ENCODE measurements at regions not wholly inside any gene's neighbourhood (a gene's known extent, or its start where the extent isn't known, plus 50 kb on each side); places are given as distances from the start of the nearest gene placed in this dataset.

GRCh38 chr22:47395481-47395880 lies 633.0 kb downstream of the TBC1D22A start (continued):
- TF ChIP-seq, protein P1, sequence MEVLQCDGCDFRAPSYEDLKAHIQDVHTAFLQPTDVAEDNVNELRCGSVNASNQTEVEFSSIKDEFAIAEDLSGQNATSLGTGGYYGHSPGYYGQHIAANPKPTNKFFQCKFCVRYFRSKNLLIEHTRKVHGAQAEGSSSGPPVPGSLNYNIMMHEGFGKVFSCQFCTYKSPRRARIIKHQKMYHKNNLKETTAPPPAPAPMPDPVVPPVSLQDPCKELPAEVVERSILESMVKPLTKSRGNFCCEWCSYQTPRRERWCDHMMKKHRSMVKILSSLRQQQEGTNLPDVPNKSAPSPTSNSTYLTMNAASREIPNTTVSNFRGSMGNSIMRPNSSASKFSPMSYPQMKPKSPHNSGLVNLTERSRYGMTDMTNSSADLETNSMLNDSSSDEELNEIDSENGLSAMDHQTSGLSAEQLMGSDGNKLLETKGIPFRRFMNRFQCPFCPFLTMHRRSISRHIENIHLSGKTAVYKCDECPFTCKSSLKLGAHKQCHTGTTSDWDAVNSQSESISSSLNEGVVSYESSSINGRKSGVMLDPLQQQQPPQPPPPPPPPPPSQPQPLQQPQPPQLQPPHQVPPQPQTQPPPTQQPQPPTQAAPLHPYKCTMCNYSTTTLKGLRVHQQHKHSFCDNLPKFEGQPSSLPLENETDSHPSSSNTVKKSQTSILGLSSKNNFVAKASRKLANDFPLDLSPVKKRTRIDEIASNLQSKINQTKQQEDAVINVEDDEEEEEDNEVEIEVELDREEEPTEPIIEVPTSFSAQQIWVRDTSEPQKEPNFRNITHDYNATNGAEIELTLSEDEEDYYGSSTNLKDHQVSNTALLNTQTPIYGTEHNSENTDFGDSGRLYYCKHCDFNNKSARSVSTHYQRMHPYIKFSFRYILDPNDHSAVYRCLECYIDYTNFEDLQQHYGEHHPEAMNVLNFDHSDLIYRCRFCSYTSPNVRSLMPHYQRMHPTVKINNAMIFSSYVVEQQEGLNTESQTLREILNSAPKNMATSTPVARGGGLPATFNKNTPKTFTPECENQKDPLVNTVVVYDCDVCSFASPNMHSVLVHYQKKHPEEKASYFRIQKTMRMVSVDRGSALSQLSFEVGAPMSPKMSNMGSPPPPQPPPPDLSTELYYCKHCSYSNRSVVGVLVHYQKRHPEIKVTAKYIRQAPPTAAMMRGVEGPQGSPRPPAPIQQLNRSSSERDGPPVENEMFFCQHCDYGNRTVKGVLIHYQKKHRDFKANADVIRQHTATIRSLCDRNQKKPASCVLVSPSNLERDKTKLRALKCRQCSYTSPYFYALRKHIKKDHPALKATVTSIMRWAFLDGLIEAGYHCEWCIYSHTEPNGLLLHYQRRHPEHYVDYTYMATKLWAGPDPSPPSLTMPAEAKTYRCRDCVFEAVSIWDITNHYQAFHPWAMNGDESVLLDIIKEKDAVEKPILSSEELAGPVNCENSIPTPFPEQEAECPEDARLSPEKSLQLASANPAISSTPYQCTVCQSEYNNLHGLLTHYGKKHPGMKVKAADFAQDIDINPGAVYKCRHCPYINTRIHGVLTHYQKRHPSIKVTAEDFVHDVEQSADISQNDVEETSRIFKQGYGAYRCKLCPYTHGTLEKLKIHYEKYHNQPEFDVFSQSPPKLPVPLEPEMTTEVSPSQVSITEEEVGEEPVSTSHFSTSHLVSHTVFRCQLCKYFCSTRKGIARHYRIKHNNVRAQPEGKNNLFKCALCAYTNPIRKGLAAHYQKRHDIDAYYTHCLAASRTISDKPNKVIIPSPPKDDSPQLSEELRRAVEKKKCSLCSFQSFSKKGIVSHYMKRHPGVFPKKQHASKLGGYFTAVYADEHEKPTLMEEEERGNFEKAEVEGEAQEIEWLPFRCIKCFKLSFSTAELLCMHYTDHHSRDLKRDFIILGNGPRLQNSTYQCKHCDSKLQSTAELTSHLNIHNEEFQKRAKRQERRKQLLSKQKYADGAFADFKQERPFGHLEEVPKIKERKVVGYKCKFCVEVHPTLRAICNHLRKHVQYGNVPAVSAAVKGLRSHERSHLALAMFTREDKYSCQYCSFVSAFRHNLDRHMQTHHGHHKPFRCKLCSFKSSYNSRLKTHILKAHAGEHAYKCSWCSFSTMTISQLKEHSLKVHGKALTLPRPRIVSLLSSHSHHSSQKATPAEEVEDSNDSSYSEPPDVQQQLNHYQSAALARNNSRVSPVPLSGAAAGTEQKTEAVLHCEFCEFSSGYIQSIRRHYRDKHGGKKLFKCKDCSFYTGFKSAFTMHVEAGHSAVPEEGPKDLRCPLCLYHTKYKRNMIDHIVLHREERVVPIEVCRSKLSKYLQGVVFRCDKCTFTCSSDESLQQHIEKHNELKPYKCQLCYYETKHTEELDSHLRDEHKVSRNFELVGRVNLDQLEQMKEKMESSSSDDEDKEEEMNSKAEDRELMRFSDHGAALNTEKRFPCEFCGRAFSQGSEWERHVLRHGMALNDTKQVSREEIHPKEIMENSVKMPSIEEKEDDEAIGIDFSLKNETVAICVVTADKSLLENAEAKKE (CRISPR knock-in tag; IDR thresholded peaks at IDR 0.05) = no peak
- TF ChIP-seq ZNF331 (CRISPR knock-in tag; IDR thresholded peaks at IDR 0.05; ENCODE audit: low read depth) = no peak

GRCh38 chr22:47394504-47395440 lies 632.3 kb downstream of the TBC1D22A start:
- H3K27me3 ChIP-seq (ENCODE audit: insufficient read depth) = no peaks in the 10 kb centered on the region
- no peak for ATAC-seq
- H3K36me3 ChIP-seq (ENCODE audit: insufficient read depth) = no peaks in the 10 kb centered on the region
- H4K20me1 ChIP-seq (replicated peaks; ENCODE audit: insufficient read depth) = no peaks in the 10 kb centered on the region
- no peaks in the 10 kb centered on the region for H3K79me2 ChIP-seq (replicated peaks; ENCODE audit: insufficient read depth)
- H3K4me1 Mint-ChIP-seq = no peaks in the 10 kb centered on the region
- no peaks in the 10 kb centered on the region for H3F3A ChIP-seq (replicated peaks; ENCODE audit: low read depth)
- no peaks in the 10 kb centered on the region for H3K9me2 ChIP-seq (ENCODE audit: insufficient read depth)
- H3K27me3 Mint-ChIP-seq (ENCODE audit: insufficient read depth, low read depth, poor library complexity) = peaks cover 19% of the 10 kb centered on the region
- no peak for DNase-seq (ENCODE audit: low spot score)
- H3K4me2 ChIP-seq = no peak overlapping the region
- peaks cover 41% of the 10 kb centered on the region for H3K36me3 Mint-ChIP-seq (ENCODE audit: low read depth)
- H3K4me3 Mint-ChIP-seq = no peak overlapping the region
- no peak overlapping the region for H3K27ac ChIP-seq (ENCODE audit: low read depth)
- peaks cover 19% of the 10 kb centered on the region for H3K9me3 Mint-ChIP-seq
- TF ChIP-seq STAT1 (IDR thresholded peaks at IDR 0.05; ENCODE audit: unreplicated experiment) (no peak), JUNB (IDR thresholded peaks at IDR 0.05; ENCODE audit: unreplicated experiment) (no peak), CTCF (conservative IDR thresholded peaks at IDR 0.05; ENCODE audit: low read depth in 2 of 2) (no peak), ZNF114 (CRISPR knock-in tag; IDR thresholded peaks at IDR 0.05) (no peak), POLR2AphosphoS5 (IDR thresholded peaks at IDR 0.05; ENCODE audit: low read depth) (no peak), ZNF331 (CRISPR knock-in tag; IDR thresholded peaks at IDR 0.05; ENCODE audit: low read depth) (no peak)
- TF ChIP-seq, protein P2, sequence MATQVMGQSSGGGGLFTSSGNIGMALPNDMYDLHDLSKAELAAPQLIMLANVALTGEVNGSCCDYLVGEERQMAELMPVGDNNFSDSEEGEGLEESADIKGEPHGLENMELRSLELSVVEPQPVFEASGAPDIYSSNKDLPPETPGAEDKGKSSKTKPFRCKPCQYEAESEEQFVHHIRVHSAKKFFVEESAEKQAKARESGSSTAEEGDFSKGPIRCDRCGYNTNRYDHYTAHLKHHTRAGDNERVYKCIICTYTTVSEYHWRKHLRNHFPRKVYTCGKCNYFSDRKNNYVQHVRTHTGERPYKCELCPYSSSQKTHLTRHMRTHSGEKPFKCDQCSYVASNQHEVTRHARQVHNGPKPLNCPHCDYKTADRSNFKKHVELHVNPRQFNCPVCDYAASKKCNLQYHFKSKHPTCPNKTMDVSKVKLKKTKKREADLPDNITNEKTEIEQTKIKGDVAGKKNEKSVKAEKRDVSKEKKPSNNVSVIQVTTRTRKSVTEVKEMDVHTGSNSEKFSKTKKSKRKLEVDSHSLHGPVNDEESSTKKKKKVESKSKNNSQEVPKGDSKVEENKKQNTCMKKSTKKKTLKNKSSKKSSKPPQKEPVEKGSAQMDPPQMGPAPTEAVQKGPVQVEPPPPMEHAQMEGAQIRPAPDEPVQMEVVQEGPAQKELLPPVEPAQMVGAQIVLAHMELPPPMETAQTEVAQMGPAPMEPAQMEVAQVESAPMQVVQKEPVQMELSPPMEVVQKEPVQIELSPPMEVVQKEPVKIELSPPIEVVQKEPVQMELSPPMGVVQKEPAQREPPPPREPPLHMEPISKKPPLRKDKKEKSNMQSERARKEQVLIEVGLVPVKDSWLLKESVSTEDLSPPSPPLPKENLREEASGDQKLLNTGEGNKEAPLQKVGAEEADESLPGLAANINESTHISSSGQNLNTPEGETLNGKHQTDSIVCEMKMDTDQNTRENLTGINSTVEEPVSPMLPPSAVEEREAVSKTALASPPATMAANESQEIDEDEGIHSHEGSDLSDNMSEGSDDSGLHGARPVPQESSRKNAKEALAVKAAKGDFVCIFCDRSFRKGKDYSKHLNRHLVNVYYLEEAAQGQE (IDR thresholded peaks at IDR 0.05; ENCODE audit: unreplicated experiment) = no peak
- TF ChIP-seq, protein P3, sequence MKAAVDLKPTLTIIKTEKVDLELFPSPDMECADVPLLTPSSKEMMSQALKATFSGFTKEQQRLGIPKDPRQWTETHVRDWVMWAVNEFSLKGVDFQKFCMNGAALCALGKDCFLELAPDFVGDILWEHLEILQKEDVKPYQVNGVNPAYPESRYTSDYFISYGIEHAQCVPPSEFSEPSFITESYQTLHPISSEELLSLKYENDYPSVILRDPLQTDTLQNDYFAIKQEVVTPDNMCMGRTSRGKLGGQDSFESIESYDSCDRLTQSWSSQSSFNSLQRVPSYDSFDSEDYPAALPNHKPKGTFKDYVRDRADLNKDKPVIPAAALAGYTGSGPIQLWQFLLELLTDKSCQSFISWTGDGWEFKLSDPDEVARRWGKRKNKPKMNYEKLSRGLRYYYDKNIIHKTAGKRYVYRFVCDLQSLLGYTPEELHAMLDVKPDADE (IDR thresholded peaks at IDR 0.05) = no peak
- no peak overlapping the region for H2AFZ ChIP-seq
- H3K27ac Mint-ChIP-seq = no peak overlapping the region
- no peaks in the 10 kb centered on the region for H3K4me1 ChIP-seq (ENCODE audit: insufficient read depth)
- no peak overlapping the region for H3K4me3 ChIP-seq

All from GM23338 (cell line).